Mucosa of descending colon (tissue), 3 donors: ENCODE measurements at regions not wholly inside any gene's neighbourhood (a gene's known extent, or its start where the extent isn't known, plus 50 kb on each side); places are given as distances from the start of the nearest gene placed in this dataset.
A peak's percentile ranks its signal among the peaks of the same experiment; 100 is the strongest.

Experiments
- ATAC-seq: fragments of 200-7000 bp; cut with Tn5 transposase; one replicate; pipeline ENCODE4 v1.9.1; 2020; ENCODE audit warnings: mild to moderate bottlenecking, moderate library complexity
- DNase-seq, 3 donors: peaks; one replicate each; pipeline ENCODE4 v3.0.0-alpha.2; 2020
- H3K36me3 ChIP-seq: fragments of 200-600 bp; one replicate; pipeline ENCODE4 v1.8.0; 2021; ENCODE audit warnings: low read depth, mild to moderate bottlenecking
- H3K4me1 ChIP-seq: fragments of 200-600 bp; one replicate; pipeline ENCODE4 v1.8.0; 2021; ENCODE audit warnings: low read depth, mild to moderate bottlenecking
- H3K4me3 ChIP-seq: fragments of 200-600 bp; one replicate; pipeline ENCODE4 v1.8.0; 2021; ENCODE audit warnings: mild to moderate bottlenecking
- H3K9me3 ChIP-seq: fragments of 200-600 bp; one replicate; pipeline ENCODE4 v1.8.0; 2021; ENCODE audit warnings: mild to moderate bottlenecking
- intact Hi-C, 2 donors: fragments of 100-400 bp; cut with DNase I in 1 of 2; cut with micrococcal nuclease in 1 of 2; formaldehyde crosslinking; loops; one replicate each; pipeline versions ENCODE4 v1.11.0 to v1.11.1; 2022; cut with DNase I, micrococcal nuclease
- TF ChIP-seq, protein P1 (sequence below): fragments of 200-600 bp; IDR thresholded peaks from one replicate; pipeline ENCODE4 v1.8.0; 2022; ENCODE audit warnings: antibody characterized with exemption, mild to moderate bottlenecking
- donor health status: DM: no; HTN: no; CAD: no; lungs with moderate emphysema.
- donor health status: DM: no; HTN: no; CAD: no.
- donor health status: DM: no; HTN: yes; CAD: no.

- ATAC-seq: peak; percentile 34
Observed at GRCh38 chr2:207283356-207283755, 117.6 kb upstream of the KLF7 start.

GRCh38 chr2:207284556-207285472 is 119.1 kb upstream of the KLF7 start:
- DNase-seq (no peak), ATAC-seq (no peak)
- intact Hi-C loops: no loop called here
- TF ChIP-seq, protein P1, sequence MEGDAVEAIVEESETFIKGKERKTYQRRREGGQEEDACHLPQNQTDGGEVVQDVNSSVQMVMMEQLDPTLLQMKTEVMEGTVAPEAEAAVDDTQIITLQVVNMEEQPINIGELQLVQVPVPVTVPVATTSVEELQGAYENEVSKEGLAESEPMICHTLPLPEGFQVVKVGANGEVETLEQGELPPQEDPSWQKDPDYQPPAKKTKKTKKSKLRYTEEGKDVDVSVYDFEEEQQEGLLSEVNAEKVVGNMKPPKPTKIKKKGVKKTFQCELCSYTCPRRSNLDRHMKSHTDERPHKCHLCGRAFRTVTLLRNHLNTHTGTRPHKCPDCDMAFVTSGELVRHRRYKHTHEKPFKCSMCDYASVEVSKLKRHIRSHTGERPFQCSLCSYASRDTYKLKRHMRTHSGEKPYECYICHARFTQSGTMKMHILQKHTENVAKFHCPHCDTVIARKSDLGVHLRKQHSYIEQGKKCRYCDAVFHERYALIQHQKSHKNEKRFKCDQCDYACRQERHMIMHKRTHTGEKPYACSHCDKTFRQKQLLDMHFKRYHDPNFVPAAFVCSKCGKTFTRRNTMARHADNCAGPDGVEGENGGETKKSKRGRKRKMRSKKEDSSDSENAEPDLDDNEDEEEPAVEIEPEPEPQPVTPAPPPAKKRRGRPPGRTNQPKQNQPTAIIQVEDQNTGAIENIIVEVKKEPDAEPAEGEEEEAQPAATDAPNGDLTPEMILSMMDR: no peak
- Histone ChIP-seq H3K4me1 (no peaks in the 10 kb centered on the region), H3K4me3 (no peak overlapping the region), H3K9me3 (no peaks in the 10 kb centered on the region), H3K36me3 (no peaks in the 10 kb centered on the region)

More at GRCh38 chr2:207283356-207283755, 117.6 kb upstream of the KLF7 start:
- TF ChIP-seq, protein P1: no peak
- intact Hi-C loops: no loop called here
- DNase-seq: peak in 1 of 3 donors; percentile 46
- no peaks in the 10 kb centered on the region for H3K36me3 ChIP-seq
- no peaks in the 10 kb centered on the region for H3K4me1 ChIP-seq
- no peak overlapping the region for H3K4me3 ChIP-seq
- H3K9me3 ChIP-seq: no peaks in the 10 kb centered on the region

DNA sequence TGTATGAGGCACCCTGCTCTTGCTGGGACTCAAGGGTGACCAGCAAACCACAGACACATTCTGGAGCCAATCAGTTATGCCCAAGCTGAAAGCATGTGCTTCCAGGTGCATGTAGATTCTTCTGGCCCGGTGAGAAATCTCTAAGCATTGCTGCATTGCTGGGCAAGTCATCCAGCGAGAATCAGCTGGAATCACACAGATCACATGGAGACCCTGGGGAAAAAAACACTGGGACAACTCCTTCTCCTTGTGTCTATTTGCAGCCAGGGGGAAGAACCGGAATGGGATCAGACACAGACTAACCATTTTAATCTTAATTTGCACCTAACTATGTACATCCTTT is 119.7 kb upstream of the KLF7 start:
- no peak overlapping the region for H3K4me3 ChIP-seq
- no peaks in the 10 kb centered on the region for H3K9me3 ChIP-seq
- H3K36me3 ChIP-seq: no peaks in the 10 kb centered on the region
- DNase-seq (no peak), ATAC-seq (no peak)
- TF ChIP-seq, protein P1: no peak
- intact Hi-C loops: no loop called here
- no peaks in the 10 kb centered on the region for H3K4me1 ChIP-seq

GRCh38 chr2:207286106-207286505 is 120.4 kb upstream of the KLF7 start:
- no peak for DNase-seq
- H3K9me3 ChIP-seq: no peaks in the 10 kb centered on the region
- ATAC-seq: no peak
- H3K36me3 ChIP-seq: no peaks in the 10 kb centered on the region
- no peaks in the 10 kb centered on the region for H3K4me1 ChIP-seq
- no peak overlapping the region for H3K4me3 ChIP-seq
- TF ChIP-seq, protein P1: no peak
- intact Hi-C loops: no loop called here

DNA sequence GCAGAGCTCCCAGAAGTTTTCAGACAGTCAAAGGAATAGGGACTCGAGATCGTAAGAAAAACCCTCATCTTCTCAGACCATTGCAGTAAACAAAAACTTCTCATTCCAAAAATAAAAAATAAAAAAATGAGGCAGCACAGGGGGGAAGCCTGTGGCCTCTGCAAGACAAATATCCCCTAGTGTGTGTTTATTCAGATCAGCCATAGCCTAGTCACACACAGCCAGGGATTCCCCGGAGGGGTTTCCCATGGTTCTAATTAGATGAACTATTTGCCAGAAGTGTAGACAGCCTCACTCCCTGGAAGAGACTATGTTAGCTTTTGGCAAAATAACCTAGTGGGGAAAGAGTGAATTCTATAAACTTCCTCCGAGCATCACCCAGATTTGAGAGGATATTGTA is 122.9 kb upstream of the KLF7 start:
- no peak for DNase-seq

More for the DNA sequence above, 122.9 kb upstream of the KLF7 start:
- intact Hi-C loops: no loop called here
- H3K36me3 ChIP-seq: no peaks in the 10 kb centered on the region
- ATAC-seq: no peak
- TF ChIP-seq, protein P1: no peak
- H3K9me3 ChIP-seq: no peaks in the 10 kb centered on the region
- no peak overlapping the region for H3K4me3 ChIP-seq
- H3K4me1 ChIP-seq: no peaks in the 10 kb centered on the region
